ENCODE measurements at regions not wholly inside any gene's neighbourhood (a gene's known extent, or its start where the extent isn't known, plus 50 kb on each side); places are given as distances from the start of the nearest gene placed in this dataset.
"Not testable (repeated sequence)": the region's sequence is repeated elsewhere in the genome, so short reads cannot be mapped to it uniquely, and the experiment has no call there.

GRCh38 chr13:25017176-25017575, 78.8 kb upstream of the PABPC3 start:
- CTCF ChIA-PET; DNase-seq; H3K4me3 Mint-ChIP-seq; H3K36me3 Mint-ChIP-seq (ENCODE audit: low read depth); H3K27ac Mint-ChIP-seq; ATAC-seq (ENCODE audit: low read depth); H3K9me3 Mint-ChIP-seq; POLR2A ChIA-PET; H3K27me3 Mint-ChIP-seq: not testable (repeated sequence)
- intact Hi-C loops (cut with micrococcal nuclease), result loop anchor here (5.0 kb wide), 1 partner anchor 270 kb away; the partner anchor contains the start of gene MTMR6
- peaks cover 11% of the 10 kb centered on the region for H3K4me1 Mint-ChIP-seq

DNA sequence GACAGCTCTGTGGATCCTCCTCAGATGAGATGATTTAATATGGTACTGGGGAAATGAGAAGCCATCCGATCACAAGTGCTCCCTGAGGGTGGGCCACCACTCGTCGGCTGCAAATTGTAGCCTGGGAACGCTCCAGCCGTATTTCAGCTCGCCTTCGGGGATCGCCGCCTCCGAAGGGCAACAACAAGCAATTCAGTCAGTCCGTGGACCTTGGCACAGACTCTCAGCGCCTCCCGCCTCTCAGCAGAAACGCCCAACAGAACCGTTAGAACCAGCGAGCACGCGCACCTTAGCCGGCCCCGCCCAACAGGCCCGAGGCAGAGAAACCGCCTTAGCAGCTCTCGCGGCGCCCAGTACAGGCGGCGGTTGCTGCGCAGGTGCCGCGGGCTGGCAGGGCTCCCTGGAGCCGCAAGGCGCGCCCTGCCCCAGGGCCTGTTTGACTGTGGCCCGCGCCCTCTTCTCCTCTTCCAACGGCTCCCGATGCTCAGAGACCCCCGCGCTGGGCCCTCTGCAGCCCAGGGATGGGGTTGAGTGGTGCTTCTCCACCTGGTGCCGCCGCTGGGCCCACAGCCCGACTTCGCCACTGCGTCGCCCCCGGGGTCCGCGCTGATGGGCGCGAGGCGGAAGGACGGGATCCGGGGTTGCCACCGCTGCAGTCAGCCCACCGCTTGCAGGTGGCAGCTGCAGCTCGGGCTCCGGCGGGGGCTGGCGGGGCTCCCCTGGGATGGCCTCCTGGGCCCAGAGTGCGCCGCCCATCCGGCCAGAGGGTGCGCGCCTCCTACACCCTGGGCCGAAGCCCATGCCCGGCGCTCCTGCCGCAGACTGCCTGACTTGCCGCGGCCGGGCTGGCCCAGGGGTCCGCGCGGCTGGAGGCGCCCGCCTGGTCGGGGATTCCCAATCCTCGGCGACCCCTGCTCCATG, 77.9 kb upstream of the PABPC3 start:
- intact Hi-C loops (cut with micrococcal nuclease), result loop anchor here (5.0 kb wide), 1 partner anchor 269 kb away; the partner anchor contains the start of gene MTMR6
- H3K27me3 Mint-ChIP-seq; H3K36me3 Mint-ChIP-seq (ENCODE audit: low read depth); CTCF ChIA-PET; H3K9me3 Mint-ChIP-seq; POLR2A ChIA-PET: not testable (repeated sequence)
- Mint-ChIP-seq H3K4me1 (peaks cover 11% of the 10 kb centered on the region), H3K4me3 (peak overlapping the region; percentile 82), H3K27ac (peak overlapping the region; percentile 59)
- peak; percentile 77 for ATAC-seq (ENCODE audit: low read depth)
- DNase-seq, result peak; percentile 31

- Mint-ChIP-seq H3K4me1 (peaks cover 11% of the 10 kb centered on the region), H3K9me3 (no peaks in the 10 kb centered on the region), H3K27ac (no peak overlapping the region), H3K4me3 (peak overlapping the region; percentile 48), H3K27me3 (peaks cover 8% of the 10 kb centered on the region), H3K36me3 (ENCODE audit: low read depth) (no peaks in the 10 kb centered on the region)
- ChIA-PET POLR2A (no interaction called here), CTCF (no interaction called here)
- intact Hi-C loops (cut with micrococcal nuclease), result loop anchor here (5.0 kb wide), 1 partner anchor 269 kb away; the partner anchor contains the start of gene MTMR6
- no peak for DNase-seq
- TF ChIP-seq CTCF (IDR thresholded peaks at IDR 0.05), result no peak
- ATAC-seq (ENCODE audit: low read depth), result no peak
Observed at GRCh38 chr13:25018729-25019115, 77.2 kb upstream of the PABPC3 start.

GRCh38 chr13:25019741-25020140, 76.2 kb upstream of the PABPC3 start:
- CTCF ChIA-PET; DNase-seq; H3K36me3 Mint-ChIP-seq (ENCODE audit: low read depth); POLR2A ChIA-PET; ATAC-seq (ENCODE audit: low read depth); H3K4me3 Mint-ChIP-seq; H3K27ac Mint-ChIP-seq; H3K9me3 Mint-ChIP-seq: not testable (repeated sequence)
- H3K27me3 Mint-ChIP-seq, result peaks cover 17% of the 10 kb centered on the region
- peaks cover 11% of the 10 kb centered on the region for H3K4me1 Mint-ChIP-seq
- intact Hi-C loops (cut with micrococcal nuclease), result loop anchor here (5.0 kb wide), 1 partner anchor 268 kb away; the partner anchor contains the start of gene MTMR6

DNA sequence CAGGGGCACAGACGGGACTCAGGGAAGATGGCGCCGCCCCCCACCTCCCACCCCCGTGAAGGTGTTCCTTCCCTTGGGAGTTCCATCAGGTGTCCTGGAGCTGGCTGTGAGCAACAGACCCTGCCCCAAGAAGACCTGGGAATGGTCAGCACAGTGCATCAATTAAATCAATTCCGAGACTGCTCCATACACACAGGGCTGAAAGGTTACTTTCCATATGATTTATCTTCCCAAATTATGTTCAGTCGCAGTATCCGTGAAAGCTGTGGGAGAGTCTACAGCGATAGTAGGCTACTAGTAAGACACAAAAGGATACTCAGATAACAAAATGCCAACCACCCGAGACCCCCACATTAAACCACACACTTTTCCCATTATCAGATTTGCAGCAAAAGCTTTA, 71.8 kb upstream of the PABPC3 start:
- no peaks in the 10 kb centered on the region for H3K9me3 Mint-ChIP-seq
- ChIA-PET CTCF (interaction anchor here (1.0 kb wide), 1 partner anchor 19 kb away, joined by 3 read pairs; no protein-coding TSS in a partner anchor), POLR2A (no interaction called here)
- ATAC-seq (ENCODE audit: low read depth) (no peak), DNase-seq (no peak)
- no peak overlapping the region for H3K4me3 Mint-ChIP-seq
- no peak for TF ChIP-seq CTCF (IDR thresholded peaks at IDR 0.05)
- H3K4me1 Mint-ChIP-seq, result no peaks in the 10 kb centered on the region
- H3K27me3 Mint-ChIP-seq, result peaks cover 24% of the 10 kb centered on the region
- H3K36me3 Mint-ChIP-seq (ENCODE audit: low read depth), result no peaks in the 10 kb centered on the region
- intact Hi-C loops (cut with micrococcal nuclease), result no loop called here
- no peak overlapping the region for H3K27ac Mint-ChIP-seq

GRCh38 chr13:25032160-25032559, 63.8 kb upstream of the PABPC3 start:
- DNase-seq (no peak), ATAC-seq (ENCODE audit: low read depth) (no peak)
- Mint-ChIP-seq H3K27ac (no peak overlapping the region), H3K27me3 (peaks cover 42% of the 10 kb centered on the region), H3K4me1 (peaks cover 3% of the 10 kb centered on the region), H3K36me3 (ENCODE audit: low read depth) (no peaks in the 10 kb centered on the region), H3K9me3 (no peaks in the 10 kb centered on the region), H3K4me3 (no peak overlapping the region)
- no peak for TF ChIP-seq CTCF (IDR thresholded peaks at IDR 0.05)
- intact Hi-C loops (cut with micrococcal nuclease), result no loop called here
- ChIA-PET CTCF (no interaction called here), POLR2A (no interaction called here)

All from activated B cell treated with CpG ODN at 0.5 μM for 24 hours (primary cell).